ENCODE measurements at regions not wholly inside any gene's neighbourhood (a gene's known extent, or its start where the extent isn't known, plus 50 kb on each side); places are given as distances from the start of the nearest gene placed in this dataset.
"Not testable (repeated sequence)": the region's sequence is repeated elsewhere in the genome, so short reads cannot be mapped to it uniquely, and the experiment has no call there.

GRCh38 chr5:105865834-105866233 lies 1804.9 kb downstream of the EFNA5 start:
- no peak for DNase-seq

- DNase-seq = not testable (repeated sequence)
These were observed 1811.4 kb downstream of the EFNA5 start for GRCh38 chr5:105859350-105859749.

- no peak for DNase-seq
These were observed 1821.0 kb downstream of the EFNA5 start for GRCh38 chr5:105849701-105850100.

GRCh38 chr5:105840800-105841199 lies 1829.9 kb downstream of the EFNA5 start:
- no peak for DNase-seq

GRCh38 chr5:105836887-105837286 lies 1833.8 kb downstream of the EFNA5 start:
- DNase-seq = no peak

GRCh38 chr5:105836268-105836667 lies 1834.5 kb downstream of the EFNA5 start:
- no peak for DNase-seq

- DNase-seq = no peak
These were observed 1841.9 kb downstream of the EFNA5 start for GRCh38 chr5:105828821-105829220.

GRCh38 chr5:105821800-105822199 lies 1848.9 kb downstream of the EFNA5 start:
- no peak for DNase-seq

- no peak for DNase-seq
These were observed 1852.8 kb downstream of the EFNA5 start for GRCh38 chr5:105817914-105818313.

GRCh38 chr5:105817416-105817815 lies 1853.3 kb downstream of the EFNA5 start:
- no peak for DNase-seq

GRCh38 chr5:105816961-105817360 lies 1853.8 kb downstream of the EFNA5 start:
- DNase-seq = no peak

- no peak for DNase-seq
These were observed 1858.4 kb downstream of the EFNA5 start for GRCh38 chr5:105812304-105812703.

- no peak for DNase-seq
These were observed 1862.8 kb downstream of the EFNA5 start for GRCh38 chr5:105807951-105808350.

- DNase-seq = no peak
These were observed 1863.4 kb downstream of the EFNA5 start for GRCh38 chr5:105807290-105807689.

- no peak for DNase-seq
These were observed 1864.1 kb downstream of the EFNA5 start for GRCh38 chr5:105806596-105806995.

- no peak for DNase-seq
These were observed 1867.3 kb downstream of the EFNA5 start for GRCh38 chr5:105803431-105803830.

- DNase-seq = no peak
These were observed 1876.2 kb downstream of the EFNA5 start for GRCh38 chr5:105794578-105794977.

GRCh38 chr5:105789246-105789645 lies 1881.5 kb downstream of the EFNA5 start:
- no peak for DNase-seq

- no peak for DNase-seq
These were observed 1886.9 kb downstream of the EFNA5 start for GRCh38 chr5:105783811-105784210.

GRCh38 chr5:105782501-105782900 lies 1888.2 kb downstream of the EFNA5 start:
- no peak for DNase-seq

GRCh38 chr5:105773241-105773640 lies 1897.5 kb downstream of the EFNA5 start:
- no peak for DNase-seq

GRCh38 chr5:105767267-105767666 lies 1903.5 kb downstream of the EFNA5 start:
- no peak for DNase-seq

GRCh38 chr5:105762728-105763127 lies 1908.0 kb downstream of the EFNA5 start:
- no peak for DNase-seq

GRCh38 chr5:105754056-105754455 lies 1916.7 kb downstream of the EFNA5 start:
- no peak for DNase-seq

GRCh38 chr5:105752801-105753200 lies 1917.9 kb downstream of the EFNA5 start:
- no peak for DNase-seq

- DNase-seq = no peak
These were observed 1918.8 kb downstream of the EFNA5 start for GRCh38 chr5:105751908-105752307.

All from activated gamma-delta T cell (primary cell).